ENCODE measurements at regions not wholly inside any gene's neighbourhood (a gene's known extent, or its start where the extent isn't known, plus 50 kb on each side); places are given as distances from the start of the nearest gene placed in this dataset.
"Not testable (repeated sequence)": the region's sequence is repeated elsewhere in the genome, so short reads cannot be mapped to it uniquely, and the experiment has no call there.

DNA sequence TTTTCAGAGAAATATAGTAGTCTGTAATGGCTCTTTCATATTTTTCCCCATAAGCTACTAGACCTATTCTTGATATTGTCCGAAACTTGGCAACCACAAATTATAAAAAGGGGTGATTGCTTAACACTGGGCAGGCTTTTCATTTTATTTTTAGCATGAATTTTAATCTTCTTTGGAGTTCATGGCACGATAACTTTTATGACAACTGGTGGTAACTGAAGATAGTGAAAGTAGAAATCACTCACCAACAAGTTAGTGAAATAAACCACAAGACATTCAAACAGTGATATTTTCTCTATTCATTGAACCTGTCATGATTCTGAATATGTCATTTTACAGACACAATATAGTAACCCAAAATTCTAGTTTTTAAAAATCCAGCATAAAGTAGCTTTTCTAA, 213.9 kb downstream of the PRDM9 start:
- DNase-seq (ENCODE audit: low read depth) = no peak

GRCh38 chr5:23727271-23727670, 219.9 kb downstream of the PRDM9 start:
- no peak for DNase-seq (ENCODE audit: low read depth)

DNA sequence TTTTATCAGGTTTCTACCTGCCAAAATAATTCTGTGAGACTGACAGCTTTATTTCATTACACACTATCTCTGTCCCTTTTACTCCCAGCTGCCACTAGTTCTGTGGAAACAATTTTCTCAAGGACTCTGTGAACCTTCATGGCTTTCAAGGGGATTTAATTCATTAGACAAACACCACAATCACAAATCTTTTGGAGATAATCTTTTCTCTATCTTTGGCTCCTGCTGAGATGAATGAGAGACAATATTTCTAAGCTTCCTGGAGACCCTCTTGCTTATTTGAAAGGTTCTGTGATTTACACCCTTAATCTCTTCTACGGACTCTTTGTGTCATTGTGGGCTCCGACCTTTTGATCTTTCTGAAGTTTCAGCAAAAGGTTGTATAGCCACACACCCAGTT, 222.6 kb downstream of the PRDM9 start:
- DNase-seq (ENCODE audit: low read depth) = no peak

- DNase-seq (ENCODE audit: low read depth) = no peak
Observed at GRCh38 chr5:23740029-23740428, 232.6 kb downstream of the PRDM9 start.

GRCh38 chr5:23742701-23743100, 235.3 kb downstream of the PRDM9 start:
- no peak for DNase-seq (ENCODE audit: low read depth)

- no peak for DNase-seq (ENCODE audit: low read depth)
Observed at GRCh38 chr5:23755906-23756305, 248.5 kb downstream of the PRDM9 start.

DNA sequence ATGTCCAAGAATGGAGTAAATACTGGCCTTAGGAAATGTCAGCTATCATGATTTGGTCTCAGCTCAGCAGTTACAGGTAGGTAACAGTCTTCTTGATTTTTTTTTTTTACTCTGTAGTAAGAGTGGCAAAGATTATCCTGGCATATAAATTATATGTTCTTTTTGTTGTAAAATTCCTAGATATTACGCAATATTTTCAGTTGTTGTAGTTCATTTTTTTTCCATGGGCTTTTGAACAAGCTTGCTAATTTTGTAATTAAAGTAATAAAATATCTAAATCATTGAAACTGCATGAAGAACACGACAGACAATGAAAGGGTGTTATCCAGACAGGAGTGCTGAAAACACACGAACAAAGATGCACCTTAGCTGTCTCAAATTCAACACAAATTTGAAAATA, 249.4 kb downstream of the PRDM9 start:
- no peak for DNase-seq (ENCODE audit: low read depth)

- no peak for DNase-seq (ENCODE audit: low read depth)
Observed at GRCh38 chr5:23763170-23763569, 255.8 kb downstream of the PRDM9 start.

GRCh38 chr5:23776684-23777083, 269.3 kb downstream of the PRDM9 start:
- no peak for DNase-seq (ENCODE audit: low read depth)

GRCh38 chr5:23800307-23800706, 292.9 kb downstream of the PRDM9 start:
- DNase-seq (ENCODE audit: low read depth) = not testable (repeated sequence)

DNA sequence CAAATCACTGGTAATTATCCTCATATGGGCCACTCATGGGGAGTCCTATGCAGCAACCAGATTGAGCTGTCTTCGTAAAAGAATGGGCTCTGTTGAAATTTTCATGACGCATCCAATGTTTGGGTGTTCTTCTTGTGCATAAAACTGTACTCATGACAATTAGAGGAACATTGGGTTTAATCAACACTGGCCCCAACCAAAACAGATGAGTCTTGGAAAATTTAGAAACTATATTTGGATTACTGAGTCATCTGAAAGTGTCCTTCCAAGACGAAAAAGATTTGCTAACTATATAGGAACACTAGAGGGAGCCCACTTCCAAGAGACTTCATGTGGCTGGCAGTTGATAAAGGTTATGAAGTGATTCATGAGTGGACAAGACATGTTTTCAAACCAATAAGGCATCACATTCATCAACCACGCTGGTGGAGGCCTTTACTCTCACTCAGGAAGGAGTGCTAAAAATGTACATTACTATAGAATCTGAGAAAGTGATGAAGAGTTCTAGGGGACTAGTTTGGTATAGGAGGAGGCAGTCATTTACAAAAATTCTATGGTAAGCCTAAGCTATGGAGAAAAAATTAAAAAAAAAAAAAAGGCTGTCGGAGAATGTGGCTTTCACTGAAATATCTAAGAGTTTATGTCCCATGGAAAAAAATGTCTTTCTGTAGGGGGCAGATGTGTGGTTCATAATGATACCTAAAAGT, 313.5 kb downstream of the PRDM9 start:
- peak; percentile 32 for DNase-seq (ENCODE audit: low read depth)

DNA sequence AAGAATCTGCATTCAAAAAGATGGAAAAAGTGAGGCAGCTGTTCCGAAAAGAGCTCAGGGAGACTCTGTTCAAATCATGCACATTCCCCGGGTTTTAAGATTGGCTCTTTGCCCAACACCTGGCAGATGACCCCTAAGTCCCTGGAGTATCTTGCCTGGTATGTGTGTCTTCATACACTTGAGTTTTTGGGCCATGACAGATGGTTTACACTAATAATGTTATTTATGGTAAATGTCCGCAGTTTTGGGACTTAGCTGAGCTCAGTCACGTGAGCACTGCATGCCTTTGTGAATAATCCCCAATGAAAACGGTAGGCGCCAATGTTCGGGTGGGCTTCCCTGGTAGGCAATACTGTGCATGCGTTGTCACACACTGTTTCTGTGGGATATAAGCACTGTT, 316.1 kb downstream of the PRDM9 start:
- no peak for DNase-seq (ENCODE audit: low read depth)

GRCh38 chr5:23825196-23825595, 317.8 kb downstream of the PRDM9 start:
- DNase-seq (ENCODE audit: low read depth) = no peak

DNA sequence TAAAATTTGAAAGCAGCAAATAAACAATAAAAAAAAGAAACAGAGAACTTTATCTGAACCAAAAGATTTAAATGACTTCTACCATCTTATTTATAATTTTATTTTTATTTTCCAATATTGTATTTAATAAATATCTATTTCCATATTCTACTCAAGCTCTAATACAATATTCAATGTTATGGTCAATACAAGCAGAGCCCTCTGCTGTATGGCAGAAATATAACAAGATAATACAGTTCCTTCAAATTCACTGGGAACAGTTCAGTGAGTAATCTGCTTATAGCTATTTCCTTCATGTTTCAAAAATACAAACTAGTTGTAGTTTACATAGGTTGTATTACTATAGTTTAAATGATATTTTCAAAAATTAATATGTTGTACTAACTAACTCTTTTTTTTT, 332.7 kb downstream of the PRDM9 start:
- DNase-seq (ENCODE audit: low read depth) = no peak

DNA sequence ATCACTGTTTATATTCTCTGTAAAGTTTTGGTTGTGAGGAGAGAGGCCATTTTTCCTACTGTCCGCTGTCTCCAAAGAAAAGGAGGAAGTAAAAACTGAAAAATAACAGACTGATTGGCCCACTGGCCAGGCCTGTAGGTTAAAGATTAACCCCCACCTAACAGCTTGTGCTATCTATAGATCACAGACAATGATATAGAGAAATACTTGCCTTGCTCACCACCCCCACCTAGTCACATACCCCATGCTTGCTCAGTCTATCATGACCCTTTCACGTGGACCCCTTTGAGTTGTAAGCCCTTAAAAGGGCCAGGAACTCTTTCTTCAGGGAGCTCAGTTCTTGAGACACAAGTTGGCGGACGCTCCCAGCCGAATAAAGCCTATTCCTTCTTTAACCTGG, 357.4 kb downstream of the PRDM9 start:
- no peak for DNase-seq (ENCODE audit: low read depth)

DNA sequence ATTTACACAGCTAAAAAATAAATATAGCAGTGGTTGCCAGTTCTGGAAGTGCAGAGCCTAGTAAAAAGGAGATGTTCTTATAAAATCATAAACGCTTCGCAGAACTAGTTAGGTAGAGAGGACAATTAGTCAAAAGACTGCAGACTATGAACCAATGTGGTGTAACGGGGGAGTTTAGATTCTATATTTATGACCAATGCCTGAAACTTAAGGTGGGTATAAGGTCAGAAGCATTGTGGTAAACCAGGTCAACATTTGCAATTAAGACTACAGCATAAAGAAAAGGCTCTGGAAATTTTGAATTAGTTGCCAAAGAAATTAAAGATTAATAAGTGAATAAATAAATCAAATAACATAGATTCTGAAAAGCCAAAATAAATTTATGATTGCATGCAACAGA, 370.4 kb downstream of the PRDM9 start:
- no peak for DNase-seq (ENCODE audit: low read depth)

GRCh38 chr5:23884405-23885031, 377.1 kb downstream of the PRDM9 start:
- DNase-seq (ENCODE audit: low read depth) = no peak

DNA sequence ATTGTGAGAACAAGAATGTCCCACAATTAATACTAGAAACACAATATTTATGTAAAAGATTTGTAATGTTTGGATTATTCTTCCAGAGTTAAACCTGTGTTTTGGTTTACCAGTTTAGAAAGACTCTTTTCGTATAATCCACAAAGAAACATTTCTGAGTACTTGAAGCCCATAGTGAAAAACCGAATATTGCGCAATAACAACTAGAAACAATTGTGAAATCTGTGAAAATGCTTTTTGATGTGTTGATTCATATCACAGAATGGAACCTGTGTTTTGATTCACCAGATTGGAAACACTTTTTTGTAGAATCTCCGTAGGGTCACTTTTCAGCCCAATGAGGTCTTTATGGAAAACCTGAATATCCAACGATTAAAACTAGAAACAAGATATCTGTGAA, 386.2 kb downstream of the PRDM9 start:
- no peak for DNase-seq (ENCODE audit: low read depth)

- DNase-seq (ENCODE audit: low read depth) = no peak
Observed at GRCh38 chr5:23895614-23896013, 388.2 kb downstream of the PRDM9 start.

- no peak for DNase-seq (ENCODE audit: low read depth)
Observed at GRCh38 chr5:23930985-23931384, 423.6 kb downstream of the PRDM9 start.

GRCh38 chr5:23951261-23951928, 444.0 kb downstream of the PRDM9 start:
- DNase-seq (ENCODE audit: low read depth) = not testable (repeated sequence)

DNA sequence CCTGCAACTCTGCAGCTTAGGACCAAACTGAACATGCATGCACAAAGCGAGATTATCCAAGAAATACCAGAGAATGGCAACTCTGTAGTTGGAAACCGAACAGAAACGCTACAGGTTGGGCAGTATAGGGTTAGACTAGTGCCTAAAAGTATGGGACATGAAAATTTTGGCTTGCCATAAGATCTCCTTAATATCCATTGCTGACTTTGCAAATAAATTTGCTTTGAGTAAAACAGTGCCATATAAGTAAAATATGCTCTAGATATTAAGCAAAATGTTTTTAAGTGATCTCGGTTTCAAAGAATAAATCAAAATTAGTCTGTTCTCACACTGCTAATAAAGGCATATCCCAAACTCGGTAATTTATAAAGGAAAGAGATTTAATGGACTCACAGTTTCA, 456.0 kb downstream of the PRDM9 start:
- no peak for DNase-seq (ENCODE audit: low read depth)

GRCh38 chr5:23977365-23977764, 470.0 kb downstream of the PRDM9 start:
- no peak for DNase-seq (ENCODE audit: low read depth)

All from M059J (cell line).